DMS114 treated with DMSO at 0.1 percent for 48 hours (cell line): ENCODE measurements at regions not wholly inside any gene's neighbourhood (a gene's known extent, or its start where the extent isn't known, plus 50 kb on each side); places are given as distances from the start of the nearest gene placed in this dataset.
"Not testable (repeated sequence)": the region's sequence is repeated elsewhere in the genome, so short reads cannot be mapped to it uniquely, and the experiment has no call there.

Experiments used
- DNase-seq: peaks from one replicate; lab custom pipeline; 2025; ENCODE audit not compliant: unreplicated experiment; lab: John Stamatoyannopoulos, UW

DNA sequence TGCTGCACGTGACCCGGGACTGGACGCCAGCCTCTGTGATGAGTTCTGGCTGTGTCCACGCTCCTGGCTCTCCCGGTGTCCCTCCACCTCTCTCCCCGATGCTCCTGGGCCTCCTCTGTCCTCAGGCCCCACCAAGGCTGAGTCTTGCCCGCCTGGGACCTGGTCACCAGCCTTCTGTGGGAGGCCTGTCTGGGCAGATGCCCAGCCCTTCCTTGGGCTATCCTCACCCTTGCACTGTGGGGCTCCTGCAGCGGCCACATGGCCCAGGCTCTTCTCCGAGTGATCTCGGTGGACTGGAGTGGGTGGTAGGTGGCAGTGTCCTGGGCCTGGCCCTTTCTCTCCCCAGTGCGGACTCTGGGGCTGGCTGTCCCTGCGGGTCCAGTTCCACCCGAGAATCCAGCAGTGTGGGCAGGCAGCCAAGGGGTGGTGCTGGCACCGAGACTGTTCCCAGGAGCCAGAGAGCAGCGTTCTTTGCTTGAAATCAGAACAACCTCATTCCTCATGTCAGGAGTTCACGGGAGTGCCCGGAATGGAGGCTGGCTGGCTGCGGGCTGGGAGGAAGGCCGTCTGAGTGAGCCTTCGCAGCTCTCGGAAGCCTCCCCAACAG is 94.6 kb downstream of the TMEM121 start:
- not testable (repeated sequence) for DNase-seq

- not testable (repeated sequence) for DNase-seq
Observed at GRCh38 chr14:105621479-105622328, 95.3 kb downstream of the TMEM121 start.

- DNase-seq, result no peak
Observed at GRCh38 chr14:105622329-105622955, 96.1 kb downstream of the TMEM121 start.

GRCh38 chr14:105623178-105623577 is 96.8 kb downstream of the TMEM121 start:
- DNase-seq, result not testable (repeated sequence)

- not testable (repeated sequence) for DNase-seq
Observed at GRCh38 chr14:105624346-105624745, 98.0 kb downstream of the TMEM121 start.

DNA sequence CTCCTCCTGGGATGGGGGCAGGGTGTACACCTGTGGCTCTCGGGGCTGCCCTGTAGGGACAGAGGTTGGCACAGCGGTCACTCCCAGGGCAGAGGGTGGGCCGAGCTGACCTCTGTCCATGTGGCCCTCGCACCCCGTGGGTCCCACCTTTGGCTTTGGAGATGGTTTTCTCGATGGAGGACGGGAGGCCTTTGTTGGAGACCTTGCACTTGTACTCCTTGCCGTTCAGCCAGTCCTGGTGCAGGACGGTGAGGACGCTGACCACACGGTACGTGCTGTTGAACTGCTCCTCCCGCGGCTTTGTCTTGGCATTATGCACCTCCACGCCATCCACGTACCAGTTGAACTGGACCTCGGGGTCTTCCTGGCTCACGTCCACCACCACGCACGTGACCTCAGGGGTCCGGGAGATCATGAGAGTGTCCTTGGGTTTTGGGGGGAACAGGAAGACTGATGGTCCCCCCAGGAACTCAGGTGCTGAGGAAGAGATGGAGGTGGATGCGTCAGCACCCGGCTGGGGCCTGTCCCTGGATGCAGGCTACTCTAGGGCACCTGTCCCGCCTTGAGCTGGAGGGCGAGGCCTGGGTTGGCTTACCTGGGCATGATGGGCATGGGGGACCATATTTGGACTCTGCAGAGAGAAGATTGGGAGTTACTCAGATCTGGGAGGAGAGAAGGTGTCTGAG is 98.5 kb downstream of the TMEM121 start:
- not testable (repeated sequence) for DNase-seq

GRCh38 chr14:105625448-105625847 is 99.1 kb downstream of the TMEM121 start:
- not testable (repeated sequence) for DNase-seq

GRCh38 chr14:105626111-105626510 is 99.7 kb downstream of the TMEM121 start:
- DNase-seq, result not testable (repeated sequence)

GRCh38 chr14:105626651-105627050 is 100.3 kb downstream of the TMEM121 start:
- DNase-seq, result not testable (repeated sequence)

- DNase-seq, result not testable (repeated sequence)
Observed at GRCh38 chr14:105627287-105627686, 100.9 kb downstream of the TMEM121 start.

- DNase-seq, result no peak
Observed at GRCh38 chr14:105627701-105628100, 101.3 kb downstream of the TMEM121 start.

DNA sequence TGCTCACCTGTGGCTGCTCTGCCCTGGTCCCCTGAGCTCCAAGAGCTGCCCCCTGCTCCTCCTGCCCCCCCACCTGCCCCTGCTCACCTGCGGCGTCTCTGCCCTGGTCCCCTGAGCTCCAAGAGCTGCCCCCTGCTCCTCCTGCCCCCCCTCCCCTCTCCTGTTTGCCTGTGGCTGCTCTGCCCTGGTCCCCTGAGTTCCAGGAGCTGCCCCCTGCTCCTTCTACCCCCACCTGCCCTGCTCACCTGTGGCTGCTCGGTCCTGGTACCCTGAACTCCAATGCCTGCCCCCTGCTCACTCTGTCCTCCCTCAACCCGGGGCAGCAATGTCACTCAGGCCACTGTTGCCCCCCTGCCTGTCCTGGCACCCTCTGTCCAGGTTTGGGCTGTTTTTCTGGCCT is 101.7 kb downstream of the TMEM121 start:
- DNase-seq, result not testable (repeated sequence)

- DNase-seq, result not testable (repeated sequence)
Observed at GRCh38 chr14:105628531-105629067, 102.2 kb downstream of the TMEM121 start.

DNA sequence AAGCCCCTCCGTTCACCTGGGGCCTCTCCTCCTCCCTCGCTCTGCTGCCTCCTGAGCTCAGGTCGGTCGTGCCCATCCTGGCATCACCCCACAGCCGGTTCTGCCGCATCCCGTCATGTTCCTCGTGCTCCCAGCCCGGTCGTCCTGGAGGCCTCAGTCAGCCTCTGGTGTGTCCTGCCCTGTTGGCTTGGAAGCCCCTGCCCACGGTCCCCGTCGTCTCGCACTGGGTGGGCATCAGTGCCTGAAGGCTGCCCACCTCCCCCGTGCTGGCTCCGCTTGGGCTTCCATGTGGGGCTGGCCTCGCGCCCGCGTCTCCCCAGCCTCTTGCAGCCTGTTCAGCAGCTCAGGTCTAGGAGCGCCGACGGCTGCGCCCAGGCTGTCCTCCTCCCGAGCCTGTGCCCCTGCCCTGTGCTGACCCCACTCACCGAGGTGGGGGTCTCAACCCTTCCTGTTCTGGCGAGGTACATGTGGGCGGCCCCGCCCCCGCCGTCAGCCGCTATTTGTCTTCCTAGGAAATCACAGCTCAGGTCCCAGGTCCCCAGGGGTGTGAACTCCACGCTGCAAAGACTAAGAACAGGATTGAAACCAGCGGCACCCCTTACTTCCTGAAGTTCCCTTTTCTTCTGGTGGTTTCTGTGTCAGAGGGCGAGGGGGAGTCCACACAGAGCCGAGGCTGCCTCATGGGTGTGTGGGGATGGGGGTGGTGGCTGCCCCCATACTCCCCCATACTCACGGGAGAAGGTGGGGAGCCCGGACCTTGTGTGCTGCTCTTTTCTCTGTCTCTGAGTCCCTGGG is 102.9 kb downstream of the TMEM121 start:
- DNase-seq, result not testable (repeated sequence)

DNA sequence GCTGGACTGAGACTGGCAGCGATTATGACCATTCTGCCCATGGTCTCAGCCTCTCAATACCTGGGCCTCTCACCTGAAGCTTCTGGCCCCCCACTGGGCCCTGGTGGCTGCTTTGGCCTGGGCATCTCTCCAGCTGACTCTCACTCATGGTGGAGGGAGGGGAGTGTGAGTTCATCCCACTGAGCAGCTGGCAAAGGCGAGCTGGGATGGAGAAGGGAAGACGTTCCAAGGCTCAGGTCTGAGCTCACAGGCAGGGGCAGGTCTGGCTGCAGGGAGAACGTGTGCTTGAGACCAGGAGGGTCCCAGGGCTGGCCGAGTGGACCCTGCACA is 103.5 kb downstream of the TMEM121 start:
- DNase-seq, result no peak

GRCh38 chr14:105630293-105630934 is 104.0 kb downstream of the TMEM121 start:
- not testable (repeated sequence) for DNase-seq

DNA sequence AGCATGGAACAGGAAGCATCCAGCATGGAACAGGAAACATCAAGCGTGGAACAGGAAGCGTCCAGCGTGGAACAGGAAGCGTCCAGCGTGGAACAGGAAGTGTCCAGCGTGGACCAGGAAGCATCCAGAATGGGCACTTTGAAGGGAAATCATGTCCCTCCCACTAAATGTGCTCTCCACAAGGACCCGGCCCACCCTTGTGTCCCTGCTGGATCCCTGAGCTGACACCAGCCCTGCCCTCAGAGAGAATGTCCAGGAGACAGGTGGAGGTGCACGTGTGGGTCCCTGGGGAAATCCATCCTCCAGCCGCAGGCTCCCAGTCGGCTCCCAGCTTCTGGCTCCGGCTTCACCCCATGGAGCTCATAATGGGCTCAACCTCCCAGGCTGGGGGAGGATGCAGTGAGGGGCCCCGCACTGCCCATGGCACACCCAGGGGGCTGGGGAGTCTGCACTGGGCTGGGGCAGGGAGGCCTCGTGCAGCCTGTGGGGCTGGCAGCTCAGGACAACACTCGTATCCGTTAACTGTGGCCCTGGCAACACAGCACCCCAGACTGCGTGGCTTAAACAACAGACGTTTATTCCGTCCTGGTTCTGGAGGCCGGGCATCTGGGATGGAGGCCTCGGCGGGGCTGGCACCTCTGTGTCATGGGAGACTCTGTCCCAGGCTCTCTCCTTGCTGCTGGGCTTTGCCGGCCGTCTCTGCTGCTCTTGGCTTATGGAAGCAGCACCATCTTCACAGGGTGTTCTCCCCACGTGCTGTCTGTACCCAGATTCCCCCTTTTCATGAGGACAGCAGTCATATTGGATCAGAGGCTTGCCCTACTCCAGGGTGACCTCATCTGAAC is 104.8 kb downstream of the TMEM121 start:
- DNase-seq, result not testable (repeated sequence)

- DNase-seq, result no peak
Observed at GRCh38 chr14:105632010-105632409, 105.6 kb downstream of the TMEM121 start.

- not testable (repeated sequence) for DNase-seq
Observed at GRCh38 chr14:105633596-105633995, 107.2 kb downstream of the TMEM121 start.
